Stimulated activated CD4-positive, alpha-beta T cell treated with anti-CD3 and anti-CD28 coated beads, Interleukin-1b, Interleukin-23, amount 100 ng/mL, for 1 hour (primary cell): ENCODE measurements at regions not wholly inside any gene's neighbourhood (a gene's known extent, or its start where the extent isn't known, plus 50 kb on each side); places are given as distances from the start of the nearest gene placed in this dataset.
"Not testable (repeated sequence)": the region's sequence is repeated elsewhere in the genome, so short reads cannot be mapped to it uniquely, and the experiment has no call there.

ENCODE experiments used
- DNase-seq, 2 donors: peaks; one replicate each; pipeline ENCODE4 v3.0.0-alpha.2; 2020; ENCODE audit warnings: low read depth in 2 of 2

- no peak for DNase-seq
These were observed 175.8 kb upstream of the ARID1B start for GRCh38 chr6:156601152-156602065.

- DNase-seq = no peak
These were observed 176.5 kb upstream of the ARID1B start for GRCh38 chr6:156600678-156601077.

- no peak for DNase-seq
These were observed 177.1 kb upstream of the ARID1B start for GRCh38 chr6:156599978-156600590.

- no peak for DNase-seq
These were observed 177.8 kb upstream of the ARID1B start for GRCh38 chr6:156599366-156599765.

- no peak for DNase-seq
These were observed 178.4 kb upstream of the ARID1B start for GRCh38 chr6:156598855-156599180.

GRCh38 chr6:156598071-156598854, 178.9 kb upstream of the ARID1B start:
- no peak for DNase-seq

- DNase-seq = no peak
These were observed 180.1 kb upstream of the ARID1B start for GRCh38 chr6:156597095-156597494.

- DNase-seq = no peak
These were observed 181.7 kb upstream of the ARID1B start for GRCh38 chr6:156595476-156595875.

- no peak for DNase-seq
These were observed 183.3 kb upstream of the ARID1B start for GRCh38 chr6:156593893-156594292.

- DNase-seq = no peak
These were observed 184.1 kb upstream of the ARID1B start for GRCh38 chr6:156593127-156593526.

- no peak for DNase-seq
These were observed 186.7 kb upstream of the ARID1B start for GRCh38 chr6:156590482-156590881.

- DNase-seq = no peak
These were observed 187.9 kb upstream of the ARID1B start for GRCh38 chr6:156589281-156589680.

- no peak for DNase-seq
These were observed 189.4 kb upstream of the ARID1B start for GRCh38 chr6:156587751-156588301.

- no peak for DNase-seq
These were observed 190.1 kb upstream of the ARID1B start for GRCh38 chr6:156587071-156587470.

GRCh38 chr6:156585859-156586258, 191.3 kb upstream of the ARID1B start:
- no peak for DNase-seq

- DNase-seq = not testable (repeated sequence)
These were observed 193.1 kb upstream of the ARID1B start for GRCh38 chr6:156584121-156584520.

GRCh38 chr6:156583083-156583482, 194.1 kb upstream of the ARID1B start:
- no peak for DNase-seq

- no peak for DNase-seq
These were observed 194.6 kb upstream of the ARID1B start for GRCh38 chr6:156582509-156582992.

GRCh38 chr6:156579564-156579963, 197.6 kb upstream of the ARID1B start:
- DNase-seq = no peak

GRCh38 chr6:156577749-156578148, 199.4 kb upstream of the ARID1B start:
- DNase-seq = no peak

GRCh38 chr6:156575361-156575760, 201.8 kb upstream of the ARID1B start:
- DNase-seq = no peak

- DNase-seq = no peak
These were observed 212.4 kb upstream of the ARID1B start for GRCh38 chr6:156564807-156565149.
